T47D (cell line): ENCODE measurements at regions not wholly inside any gene's neighbourhood (a gene's known extent, or its start where the extent isn't known, plus 50 kb on each side); places are given as distances from the start of the nearest gene placed in this dataset.
"Not testable (repeated sequence)": the region's sequence is repeated elsewhere in the genome, so short reads cannot be mapped to it uniquely, and the experiment has no call there.

Experiments
- DNase-seq, 2 experiments: peaks; one replicate each; pipeline versions ENCODE4 v3.0.0 to v3.0.0-alpha.2; 2011 to 2012; ENCODE audit warnings: low read depth in 1 of 2, low spot score in 1 of 2
- JUND ChIP-seq: IDR thresholded peaks from 2 replicates; pipeline ENCODE4 v1.6.1; 2012; ENCODE audit warnings: low read depth
- in situ Hi-C: cut with HindIII; loops from 2 replicates; pipeline ENCODE4 v1.10.0; 2016; ENCODE audit warnings: low sequenced_read_pairs, low pct_unique_long_range_greater_than_20kb

DNA sequence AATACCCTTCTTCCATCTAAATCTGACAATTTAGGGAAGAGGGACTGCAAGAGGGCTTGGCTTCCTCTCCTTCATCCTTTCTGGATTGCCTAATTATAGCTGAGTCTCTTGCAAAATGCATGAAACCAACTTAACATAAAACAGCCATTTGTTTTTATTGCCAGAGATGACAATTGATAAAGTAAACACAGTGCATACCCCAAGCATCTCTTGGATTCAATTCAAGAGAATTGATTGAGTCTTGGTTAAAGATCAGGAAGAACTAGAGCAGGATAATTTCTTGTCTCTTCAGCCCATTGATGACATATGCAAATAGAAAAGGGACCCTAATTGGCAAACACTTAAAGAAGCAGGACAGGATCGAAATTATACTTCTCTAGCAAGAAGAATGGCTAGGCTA lies 617.1 kb upstream of the PTBP2 start:
- no peak for TF ChIP-seq JUND
- DNase-seq = no peak
- in situ Hi-C loops = no loop called here

DNA sequence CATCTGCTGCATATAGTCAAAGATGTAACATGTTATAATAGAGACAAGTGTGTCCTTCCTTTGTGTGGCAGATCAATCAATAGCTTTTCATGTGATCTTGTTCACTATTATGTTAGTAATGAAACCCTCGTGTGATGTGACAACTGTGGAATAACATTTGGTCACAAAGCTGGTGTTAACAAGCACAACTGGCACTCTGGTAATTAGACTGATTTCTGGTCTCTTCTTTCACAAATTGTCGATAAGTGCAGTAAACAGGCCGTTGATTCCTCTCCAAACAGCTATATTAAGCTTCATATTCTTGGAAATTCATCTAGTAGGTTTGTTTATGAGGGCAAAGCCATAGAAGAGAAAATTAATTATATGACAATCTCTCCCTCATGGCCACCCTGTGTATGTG lies 616.7 kb upstream of the PTBP2 start:
- TF ChIP-seq JUND = no peak
- in situ Hi-C loops = no loop called here
- DNase-seq = no peak

DNA sequence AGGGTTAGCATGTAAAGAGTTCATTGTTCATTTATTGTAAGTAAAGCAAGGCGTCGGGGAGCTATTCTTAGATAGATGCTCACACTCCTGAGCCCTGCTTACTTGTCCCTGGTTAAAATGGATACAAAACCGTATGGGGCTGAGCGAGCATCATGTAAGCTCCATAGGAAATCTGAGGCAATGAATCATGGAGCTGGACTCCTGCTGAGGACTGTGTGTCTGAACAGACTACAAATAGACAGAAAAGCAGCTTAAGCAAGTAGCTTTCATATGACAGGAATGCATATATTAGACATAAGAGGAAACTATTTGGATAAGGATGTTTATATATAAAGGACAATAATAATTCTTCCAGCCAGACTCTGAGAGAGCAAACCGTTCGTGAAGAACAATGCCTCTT lies 604.9 kb upstream of the PTBP2 start:
- DNase-seq = no peak
- no peak for TF ChIP-seq JUND
- in situ Hi-C loops = no loop called here

DNA sequence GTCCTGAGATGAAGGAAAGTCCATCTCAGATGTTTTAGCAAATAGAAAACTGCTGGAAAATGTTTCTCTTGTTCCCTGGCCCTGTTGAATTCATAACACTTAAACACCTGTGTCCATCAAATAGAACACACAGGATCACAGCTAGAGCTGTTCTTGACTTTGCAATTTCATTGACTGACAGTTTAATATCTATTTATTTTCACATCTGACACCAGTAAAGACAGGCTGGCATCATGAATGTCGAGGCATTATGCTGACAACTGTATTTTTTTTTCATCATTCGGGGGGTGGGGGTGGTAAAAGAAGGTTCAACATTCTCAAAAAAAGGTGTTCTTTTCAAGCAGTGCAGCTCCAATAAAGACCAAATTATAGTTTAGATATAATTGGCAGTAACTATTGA lies 591.2 kb upstream of the PTBP2 start:
- no peak for DNase-seq
- no peak for TF ChIP-seq JUND

DNA sequence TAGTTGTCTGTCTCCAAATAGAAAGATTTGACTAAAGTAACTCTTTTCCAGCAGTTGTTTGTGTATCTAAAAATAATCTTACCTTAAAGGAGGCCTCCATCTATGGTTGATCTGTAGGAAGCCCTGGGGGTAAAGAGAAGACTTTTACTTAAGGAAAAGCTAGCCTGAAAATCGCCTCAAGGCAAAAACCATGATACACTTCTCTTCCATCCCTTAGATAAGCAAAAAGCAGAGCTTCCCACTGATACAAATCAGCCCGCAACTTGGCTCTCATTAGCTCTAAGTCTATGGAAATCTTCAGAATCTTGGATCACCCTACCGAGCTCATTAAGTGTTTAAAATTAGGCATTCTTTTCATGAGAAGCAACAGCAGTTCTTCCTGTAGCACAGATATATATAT lies 576.9 kb upstream of the PTBP2 start:
- TF ChIP-seq JUND = no peak
- no peak for DNase-seq
- in situ Hi-C loops = no loop called here

More for the DNA sequence above, 591.2 kb upstream of the PTBP2 start:
- in situ Hi-C loops = no loop called here

DNA sequence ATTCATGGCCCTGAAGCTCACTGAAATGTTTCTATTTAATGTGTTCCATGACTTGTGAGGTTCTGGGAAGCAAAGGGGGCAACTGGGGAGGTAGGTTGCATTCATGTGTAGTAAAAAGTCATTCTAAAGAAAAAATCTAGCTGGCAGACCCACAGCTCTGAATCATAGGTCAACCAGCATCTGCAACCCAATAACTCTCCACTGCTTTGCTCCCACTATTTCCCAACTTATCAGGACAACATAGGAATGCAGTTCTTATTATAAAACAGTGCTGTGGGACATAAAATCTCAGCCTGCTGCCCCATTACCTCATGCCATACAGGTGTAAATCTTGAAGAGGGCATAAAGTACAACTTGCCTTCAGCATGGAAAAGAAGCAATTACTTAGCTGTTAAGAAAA lies 576.1 kb upstream of the PTBP2 start:
- no peak for DNase-seq
- no peak for TF ChIP-seq JUND
- in situ Hi-C loops = no loop called here

DNA sequence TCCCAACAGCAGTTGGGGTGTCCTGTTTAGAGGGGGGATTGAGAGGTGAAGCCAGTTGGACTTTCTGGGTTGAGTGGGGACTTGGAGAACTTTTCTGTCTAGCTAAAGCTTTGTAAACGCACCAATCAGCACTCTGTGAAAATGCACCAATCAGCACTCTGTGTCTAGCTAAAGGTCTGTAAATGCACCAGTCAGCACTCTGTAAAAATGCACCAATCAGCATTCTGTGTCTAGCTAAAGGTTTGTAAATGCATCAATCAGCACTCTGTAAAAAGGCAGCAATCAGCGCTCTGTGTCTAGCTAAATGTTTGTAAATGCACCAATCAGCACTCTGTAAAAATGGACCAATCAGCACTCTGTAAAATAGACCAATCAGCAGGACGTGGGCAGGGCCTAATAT lies 568.6 kb upstream of the PTBP2 start:
- in situ Hi-C loops = not testable (repeated sequence)

DNA sequence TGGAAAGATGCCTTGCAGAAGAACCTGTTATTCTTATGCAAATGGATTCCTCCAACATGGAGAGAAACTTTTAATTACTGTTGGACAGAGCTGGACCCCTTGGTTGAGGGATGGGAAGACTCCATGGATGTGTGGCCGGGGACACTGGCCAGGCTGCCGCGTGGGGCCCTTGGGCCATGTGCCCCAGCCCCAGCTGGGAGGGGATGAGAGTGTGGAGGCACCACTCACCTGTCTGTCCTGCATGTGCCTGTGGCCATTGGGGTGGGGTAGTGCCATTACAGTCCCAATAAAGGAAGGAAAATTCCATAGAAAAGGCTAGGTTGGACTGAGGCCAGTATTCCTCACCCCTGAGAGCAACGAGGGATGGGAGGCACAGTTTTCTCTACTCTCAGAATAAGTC lies 564.5 kb upstream of the PTBP2 start:
- no peak for TF ChIP-seq JUND
- no peak for DNase-seq
- in situ Hi-C loops = no loop called here

More for the DNA sequence above, 568.6 kb upstream of the PTBP2 start:
- DNase-seq = not testable (repeated sequence)

DNA sequence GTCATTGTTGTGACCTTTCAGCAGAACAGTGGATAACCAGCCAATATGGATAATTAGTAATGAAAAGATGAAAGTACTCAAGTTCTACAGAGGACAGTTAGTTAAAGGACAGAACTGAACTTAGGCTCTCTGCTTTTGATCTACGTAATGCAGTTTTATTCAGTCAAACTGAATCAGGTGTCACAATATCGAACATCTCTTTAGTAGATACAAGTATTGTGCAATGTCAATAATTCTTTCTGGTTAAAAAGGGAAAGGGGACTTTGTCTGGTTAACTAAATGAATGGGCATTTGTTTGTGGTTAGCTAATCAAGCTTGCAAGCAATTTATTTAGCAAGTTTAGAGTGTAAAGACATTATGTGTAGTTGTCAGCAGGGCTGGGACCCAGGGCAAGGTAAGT lies 562.2 kb upstream of the PTBP2 start:
- no peak for DNase-seq
- no peak for TF ChIP-seq JUND
- in situ Hi-C loops = no loop called here

DNA sequence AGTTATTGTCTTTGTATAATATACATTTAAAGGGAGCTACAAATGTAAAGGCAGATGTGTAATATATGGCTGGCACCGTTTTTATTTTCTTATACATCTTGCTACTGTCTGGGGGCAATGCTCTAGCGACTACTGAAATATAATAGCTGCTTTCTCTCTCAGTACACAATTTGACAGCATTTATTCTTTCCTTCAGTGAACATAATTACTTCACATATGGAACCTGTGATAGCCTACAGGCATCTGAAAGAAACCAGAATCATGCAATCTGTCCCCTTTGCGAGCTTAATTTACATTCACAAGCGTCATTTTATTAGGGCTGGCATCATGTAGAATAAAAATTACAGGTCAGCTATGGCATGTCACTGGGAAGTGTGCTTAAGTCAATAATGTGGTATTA lies 557.5 kb upstream of the PTBP2 start:
- no peak for DNase-seq
- in situ Hi-C loops = no loop called here
- no peak for TF ChIP-seq JUND

DNA sequence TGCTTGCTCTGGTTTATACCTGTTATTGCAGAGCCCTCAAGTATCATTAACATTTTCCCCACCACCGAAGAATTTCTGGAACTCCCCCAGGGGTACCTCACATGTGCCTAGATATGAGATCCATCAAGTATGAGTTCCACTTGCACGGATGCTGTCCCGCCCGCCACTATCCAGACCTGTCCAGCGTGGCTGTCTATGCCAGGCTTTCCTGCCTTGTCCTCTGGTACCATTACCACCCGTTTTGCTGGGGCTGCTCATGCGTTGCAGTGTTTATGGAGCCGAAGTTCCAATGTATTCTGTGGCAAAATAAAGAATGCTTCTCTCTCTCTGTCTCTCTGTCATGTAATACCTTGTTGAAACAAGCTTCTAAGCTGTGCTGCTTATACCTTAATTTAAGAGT lies 543.5 kb upstream of the PTBP2 start:
- DNase-seq = no peak
- in situ Hi-C loops = no loop called here
- TF ChIP-seq JUND = no peak

DNA sequence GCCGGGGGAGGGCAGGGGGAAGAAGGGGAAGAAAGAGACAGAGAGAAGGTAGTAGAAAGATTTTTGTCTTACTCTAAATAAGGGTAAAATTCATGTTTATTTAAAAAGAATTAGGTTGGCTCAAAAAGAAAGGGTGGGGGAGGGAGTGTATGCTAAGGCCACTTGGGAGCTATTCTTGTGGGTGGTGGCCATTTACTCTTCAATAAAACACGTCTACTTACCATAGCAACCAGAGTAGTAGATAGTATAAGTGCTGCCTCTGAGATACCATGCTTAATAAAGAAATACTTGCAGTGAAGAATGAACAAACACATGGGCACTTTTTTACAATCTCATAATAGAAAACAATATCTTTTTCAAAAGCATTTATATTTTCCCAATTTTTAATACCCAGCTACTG lies 538.1 kb upstream of the PTBP2 start:
- no peak for DNase-seq
- TF ChIP-seq JUND = no peak
- in situ Hi-C loops = no loop called here

DNA sequence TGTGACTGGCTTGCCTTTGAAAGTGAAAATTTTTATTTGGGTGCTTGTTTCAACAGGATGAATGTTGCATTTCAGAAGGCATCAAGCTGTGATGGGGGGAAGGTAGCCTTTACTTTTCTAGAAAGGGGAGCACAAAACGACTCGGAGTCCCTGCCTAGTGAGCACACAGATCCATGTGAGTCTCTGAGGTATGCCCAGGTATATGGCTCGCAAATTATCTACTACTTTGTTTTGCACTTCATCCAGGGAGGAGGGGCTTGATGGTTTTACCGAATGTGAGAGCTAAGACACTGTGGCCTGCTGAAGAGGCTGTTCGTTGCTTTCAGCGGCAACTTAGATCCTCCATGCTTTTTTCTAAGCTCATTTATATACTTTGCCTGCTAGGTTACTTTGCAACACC lies 537.7 kb upstream of the PTBP2 start:
- no peak for TF ChIP-seq JUND
- in situ Hi-C loops = no loop called here
- DNase-seq = no peak

DNA sequence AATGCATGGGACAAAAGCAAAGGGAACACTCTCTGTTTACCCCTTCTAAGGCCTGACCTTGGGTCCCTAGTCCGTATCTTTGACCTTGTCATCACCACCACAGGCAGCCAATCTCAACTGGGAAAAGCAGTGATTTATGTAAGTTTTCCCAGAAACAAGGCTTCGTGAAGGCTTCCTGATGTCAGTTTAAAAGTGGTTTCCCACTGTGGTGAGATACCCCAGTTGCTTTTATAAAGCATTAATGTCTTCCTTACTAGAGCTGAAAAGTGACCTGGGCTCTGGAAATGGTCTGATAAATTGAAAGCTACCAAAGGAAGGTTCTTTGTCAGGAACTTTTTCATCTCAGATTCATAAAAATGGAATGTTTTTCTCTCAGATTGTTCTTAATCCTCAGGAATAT lies 536.4 kb upstream of the PTBP2 start:
- no peak for DNase-seq
- in situ Hi-C loops = no loop called here
- TF ChIP-seq JUND = no peak

DNA sequence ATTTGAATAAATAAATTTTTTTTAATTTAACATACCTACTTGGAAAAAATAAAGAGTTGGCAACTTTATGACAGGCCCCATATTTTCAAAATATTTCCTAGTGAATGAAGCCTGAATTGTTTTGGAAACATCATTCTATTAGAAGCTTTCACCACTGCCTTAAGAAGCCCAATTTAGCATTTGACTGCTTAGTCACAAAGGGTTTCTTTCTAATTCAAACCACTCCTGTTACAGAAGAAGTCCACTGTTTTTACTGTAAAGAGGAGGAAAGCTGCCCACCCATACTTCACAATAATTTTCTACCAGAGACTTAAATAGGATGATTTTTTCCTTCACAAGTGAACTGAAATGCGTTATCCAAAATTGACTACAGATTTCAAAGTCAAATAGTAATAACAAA lies 534.6 kb upstream of the PTBP2 start:
- no peak for TF ChIP-seq JUND
- in situ Hi-C loops = no loop called here
- no peak for DNase-seq
